ENCODE measurements at regions not wholly inside any gene's neighbourhood (a gene's known extent, or its start where the extent isn't known, plus 50 kb on each side); places are given as distances from the start of the nearest gene placed in this dataset.

GRCh38 chr6:76779068-76779467 is 684.2 kb downstream of the HTR1B start:
- Histone ChIP-seq H3K9me3 (ENCODE audit: control insufficient read depth in 4 of 4, low read length in 3 of 4) (no peaks in the 10 kb centered on the region), H3K4me1 (ENCODE audit: control insufficient read depth in 4 of 4, insufficient read depth in 4 of 4, low read length in 3 of 4) (no peaks in the 10 kb centered on the region), H3K9ac (ENCODE audit: low read depth in 1 of 2, low read length in 2 of 2) (no peak overlapping the region), H3K4me3 (ENCODE audit: low read depth in 1 of 3, low read length in 3 of 3) (no peak overlapping the region), H3K27me3 (ENCODE audit: control insufficient read depth in 4 of 4, insufficient read depth in 4 of 4, low read length in 3 of 4) (no peaks in the 10 kb centered on the region), H3K27ac (ENCODE audit: low read depth in 1 of 2, low read length in 2 of 2) (no peak overlapping the region), H3K36me3 (ENCODE audit: control insufficient read depth in 4 of 4, insufficient read depth in 3 of 4, low read depth in 1 of 4, low read length in 3 of 4) (no peaks in the 10 kb centered on the region)
- no peak for DNase-seq (ENCODE audit: low spot score)
- TF ChIP-seq ATF3 (IDR thresholded peaks at IDR 0.05) (no peak), GABPA (IDR thresholded peaks at IDR 0.05 in 1 of 2, conservative IDR thresholded peaks at IDR 0.05 in 1 of 2) (no peak), ZBTB33 (IDR thresholded peaks at IDR 0.05) (no peak), FOXA1 (IDR thresholded peaks at IDR 0.05) (no peak)

- Histone ChIP-seq H3K27me3 (ENCODE audit: control insufficient read depth in 4 of 4, insufficient read depth in 4 of 4, low read length in 3 of 4) (no peaks in the 10 kb centered on the region), H3K36me3 (ENCODE audit: control insufficient read depth in 4 of 4, insufficient read depth in 3 of 4, low read depth in 1 of 4, low read length in 3 of 4) (no peaks in the 10 kb centered on the region), H3K9ac (ENCODE audit: low read depth in 1 of 2, low read length in 2 of 2) (no peak overlapping the region), H3K27ac (ENCODE audit: low read depth in 1 of 2, low read length in 2 of 2) (no peak overlapping the region), H3K9me3 (ENCODE audit: control insufficient read depth in 4 of 4, low read length in 3 of 4) (no peaks in the 10 kb centered on the region), H3K4me1 (ENCODE audit: control insufficient read depth in 4 of 4, insufficient read depth in 4 of 4, low read length in 3 of 4) (no peaks in the 10 kb centered on the region), H3K4me3 (ENCODE audit: low read depth in 1 of 3, low read length in 3 of 3) (no peak overlapping the region)
- no peak for DNase-seq (ENCODE audit: low spot score)
- 89% methylated on average over 1 of the region's 1 CpG for WGBS
- no peak for TF ChIP-seq TAF1 (conservative IDR thresholded peaks at IDR 0.05)
- TF ChIP-seq CTCF (IDR thresholded peaks at IDR 0.05; ENCODE audit: low read depth, low read length, missing input control) = no peak
- TF ChIP-seq EGR1 (IDR thresholded peaks at IDR 0.05; ENCODE audit: low read depth in 2 of 2) = no peak
- no peak for TF ChIP-seq JUND (IDR thresholded peaks at IDR 0.05)
- no peak for TF ChIP-seq HNF4A (conservative IDR thresholded peaks at IDR 0.05)
- TF ChIP-seq RXRA (IDR thresholded peaks at IDR 0.05) = no peak
- TF ChIP-seq FOXA1 (IDR thresholded peaks at IDR 0.05) = no peak
- no peak for TF ChIP-seq ZBTB33 (IDR thresholded peaks at IDR 0.05)
- no peak for TF ChIP-seq FOXA2 (IDR thresholded peaks at IDR 0.05)
- no peak for TF ChIP-seq MAX (IDR thresholded peaks at IDR 0.05)
- no peak for TF ChIP-seq NR2F2 (IDR thresholded peaks at IDR 0.05)
- TF ChIP-seq YY1 (IDR thresholded peaks at IDR 0.05) = no peak
- TF ChIP-seq RAD21 (IDR thresholded peaks at IDR 0.05) = no peak
- no peak for TF ChIP-seq HNF4G (IDR thresholded peaks at IDR 0.05)
- TF ChIP-seq REST (IDR thresholded peaks at IDR 0.05) = no peak
- no peak for TF ChIP-seq GABPA (IDR thresholded peaks at IDR 0.05 in 1 of 2, conservative IDR thresholded peaks at IDR 0.05 in 1 of 2)
- TF ChIP-seq SP1 (IDR thresholded peaks at IDR 0.05) = no peak
- TF ChIP-seq ATF3 (IDR thresholded peaks at IDR 0.05) = no peak
Measured at GRCh38 chr6:76776876-76777275, 686.4 kb downstream of the HTR1B start.

Data from liver (tissue), 8 donors.